Colonic mucosa (tissue), 4 donors: ENCODE measurements at regions not wholly inside any gene's neighbourhood (a gene's known extent, or its start where the extent isn't known, plus 50 kb on each side); places are given as distances from the start of the nearest gene placed in this dataset.

ENCODE experiments used
- DNase-seq: peaks from one replicate; pipeline ENCODE4 v3.0.0-alpha.2; 2020
- H3K27ac ChIP-seq: fragments of 200-600 bp; one replicate; pipeline ENCODE4 v1.8.0; 2021
- H3K27me3 ChIP-seq: fragments of 200-600 bp; one replicate; pipeline ENCODE4 v1.8.0; 2021
- H3K36me3 ChIP-seq: fragments of 200-600 bp; one replicate; pipeline ENCODE4 v1.8.0; 2021
- H3K4me1 ChIP-seq: fragments of 200-600 bp; one replicate; pipeline ENCODE4 v1.8.0; 2021; ENCODE audit warnings: mild to moderate bottlenecking
- H3K4me3 ChIP-seq: fragments of 200-600 bp; one replicate; pipeline ENCODE4 v1.8.0; 2021
- H3K9ac ChIP-seq, 2 donors: one replicate each; pipeline ENCODE4 v1.7.0; 2013; ENCODE audit warnings: control low read depth in 2 of 2, low read depth in 2 of 2, low read length in 2 of 2
- H3K9me3 ChIP-seq: fragments of 200-600 bp; one replicate; pipeline ENCODE4 v1.8.0; 2021
- CTCF ChIP-seq: fragments of 200-600 bp; IDR thresholded peaks from one replicate; pipeline ENCODE4 v1.8.0; 2022; ENCODE audit warnings: antibody characterized with exemption, mild to moderate bottlenecking
- intact Hi-C: fragments of 100-400 bp; cut with DNase I; formaldehyde crosslinking; loops from one replicate; pipeline ENCODE4 v1.14.1; 2022
- donor health status: healthy.
- donor health status: DM: no; HTN: no; CAD: no.
- donor health status: DM: no; HTN: no; CAD: no.

GRCh38 chr22:49094151-49094550 is 733.5 kb downstream of the BRD1 start:
- Histone ChIP-seq H3K9me3 (no peaks in the 10 kb centered on the region), H3K27ac (no peak overlapping the region), H3K9ac (no peak overlapping the region), H3K36me3 (no peaks in the 10 kb centered on the region), H3K4me1 (no peaks in the 10 kb centered on the region), H3K4me3 (no peak overlapping the region), H3K27me3 (no peaks in the 10 kb centered on the region)
- intact Hi-C loops: no loop called here
- no peak for TF ChIP-seq CTCF
- no peak for DNase-seq

- Histone ChIP-seq H3K27me3 (no peaks in the 10 kb centered on the region), H3K36me3 (no peaks in the 10 kb centered on the region), H3K4me1 (no peaks in the 10 kb centered on the region), H3K27ac (no peak overlapping the region), H3K9ac (no peak overlapping the region), H3K9me3 (no peaks in the 10 kb centered on the region), H3K4me3 (no peak overlapping the region)
- intact Hi-C loops: no loop called here
- TF ChIP-seq CTCF: no peak
- no peak for DNase-seq
Measured at GRCh38 chr22:49093192-49093880, 734.3 kb downstream of the BRD1 start.

GRCh38 chr22:49092716-49093115 is 735.0 kb downstream of the BRD1 start:
- H3K4me3 ChIP-seq: no peak overlapping the region
- H3K36me3 ChIP-seq: no peaks in the 10 kb centered on the region
- no peak overlapping the region for H3K27ac ChIP-seq
- TF ChIP-seq CTCF: no peak
- H3K9me3 ChIP-seq: no peaks in the 10 kb centered on the region
- no peaks in the 10 kb centered on the region for H3K27me3 ChIP-seq
- H3K9ac ChIP-seq: no peak overlapping the region
- no peaks in the 10 kb centered on the region for H3K4me1 ChIP-seq
- intact Hi-C loops: no loop called here
- DNase-seq: no peak

- H3K36me3 ChIP-seq: no peaks in the 10 kb centered on the region
- H3K9me3 ChIP-seq: no peaks in the 10 kb centered on the region
- H3K9ac ChIP-seq: no peak overlapping the region
- no peak for TF ChIP-seq CTCF
- H3K4me3 ChIP-seq: no peak overlapping the region
- H3K27ac ChIP-seq: no peak overlapping the region
- DNase-seq: no peak
- intact Hi-C loops: no loop called here
- no peaks in the 10 kb centered on the region for H3K27me3 ChIP-seq
- H3K4me1 ChIP-seq: no peaks in the 10 kb centered on the region
Measured at GRCh38 chr22:49091917-49092545, 735.6 kb downstream of the BRD1 start.

GRCh38 chr22:49091451-49091850 is 736.2 kb downstream of the BRD1 start:
- Histone ChIP-seq H3K27ac (no peak overlapping the region), H3K4me3 (no peak overlapping the region), H3K36me3 (no peaks in the 10 kb centered on the region), H3K9ac (no peak overlapping the region), H3K27me3 (no peaks in the 10 kb centered on the region), H3K9me3 (no peaks in the 10 kb centered on the region), H3K4me1 (no peaks in the 10 kb centered on the region)
- intact Hi-C loops: no loop called here
- DNase-seq: no peak
- no peak for TF ChIP-seq CTCF
